OCI-LY7 (cell line): ENCODE measurements at regions not wholly inside any gene's neighbourhood (a gene's known extent, or its start where the extent isn't known, plus 50 kb on each side); places are given as distances from the start of the nearest gene placed in this dataset.

Experiments
- EZH2phosphoT487 ChIP-seq: fragments of 200-600 bp; sonication (generic); IDR thresholded peaks from 2 replicates; pipeline ENCODE4 v1.6.1; 2018; ENCODE audit warnings: low read depth, borderline replicate concordance, mild to moderate bottlenecking, mixed run types, antibody characterized with exemption, low read length, moderate library complexity, mixed read lengths
- TF ChIP-seq, protein P1 (sequence below): fragments of 200-600 bp; sonication (generic); conservative IDR thresholded peaks from 2 replicates; pipeline ENCODE4 v1.5.1; 2014; ENCODE audit warnings: mild to moderate bottlenecking, antibody characterized with exemption, low read length, moderate library complexity, mixed read lengths

DNA sequence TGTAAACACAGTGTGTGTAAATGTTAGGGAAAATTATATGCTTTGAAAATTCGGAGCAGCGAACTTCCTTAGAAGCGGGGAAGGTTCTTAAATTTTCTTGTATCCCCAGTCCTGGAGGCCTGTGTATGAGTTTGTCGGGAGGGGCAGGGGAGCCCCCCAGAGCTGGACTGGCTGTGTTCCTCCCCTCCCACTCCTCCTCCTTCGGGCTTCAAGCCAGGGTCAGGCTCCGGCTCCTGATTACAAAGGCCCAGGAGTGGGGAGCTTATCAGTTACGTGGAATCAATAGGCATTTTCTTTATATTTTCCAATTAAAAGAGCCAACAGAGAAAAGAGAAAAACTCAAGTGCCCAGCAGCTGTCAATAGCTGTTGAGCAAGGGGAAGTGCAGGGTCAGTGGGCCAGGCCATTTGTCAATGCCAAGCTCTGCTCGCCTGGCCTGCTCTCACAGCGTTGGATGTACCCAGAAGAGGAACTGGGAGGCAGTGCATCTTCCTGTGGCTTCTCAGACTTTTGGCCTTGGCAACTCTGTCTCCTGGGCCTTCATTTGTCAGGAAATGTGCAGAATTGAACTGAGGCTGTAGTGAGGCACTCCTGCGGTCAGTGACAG, 156.9 kb upstream of the PCBD1 start:
- TF ChIP-seq, protein P1, sequence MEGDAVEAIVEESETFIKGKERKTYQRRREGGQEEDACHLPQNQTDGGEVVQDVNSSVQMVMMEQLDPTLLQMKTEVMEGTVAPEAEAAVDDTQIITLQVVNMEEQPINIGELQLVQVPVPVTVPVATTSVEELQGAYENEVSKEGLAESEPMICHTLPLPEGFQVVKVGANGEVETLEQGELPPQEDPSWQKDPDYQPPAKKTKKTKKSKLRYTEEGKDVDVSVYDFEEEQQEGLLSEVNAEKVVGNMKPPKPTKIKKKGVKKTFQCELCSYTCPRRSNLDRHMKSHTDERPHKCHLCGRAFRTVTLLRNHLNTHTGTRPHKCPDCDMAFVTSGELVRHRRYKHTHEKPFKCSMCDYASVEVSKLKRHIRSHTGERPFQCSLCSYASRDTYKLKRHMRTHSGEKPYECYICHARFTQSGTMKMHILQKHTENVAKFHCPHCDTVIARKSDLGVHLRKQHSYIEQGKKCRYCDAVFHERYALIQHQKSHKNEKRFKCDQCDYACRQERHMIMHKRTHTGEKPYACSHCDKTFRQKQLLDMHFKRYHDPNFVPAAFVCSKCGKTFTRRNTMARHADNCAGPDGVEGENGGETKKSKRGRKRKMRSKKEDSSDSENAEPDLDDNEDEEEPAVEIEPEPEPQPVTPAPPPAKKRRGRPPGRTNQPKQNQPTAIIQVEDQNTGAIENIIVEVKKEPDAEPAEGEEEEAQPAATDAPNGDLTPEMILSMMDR = no peak
- TF ChIP-seq EZH2phosphoT487 = no peak
